Neural progenitor cell (in vitro differentiated cells): ENCODE measurements at regions not wholly inside any gene's neighbourhood (a gene's known extent, or its start where the extent isn't known, plus 50 kb on each side); places are given as distances from the start of the nearest gene placed in this dataset.

Source experiments
- DNase-seq: peaks from one replicate; pipeline ENCODE4 v3.0.0-alpha.2; 2016; ENCODE audit warnings: low spot score
- H2AFZ ChIP-seq: fragments of 200-600 bp; sonication (generic); replicated peaks from 2 replicates; pipeline ENCODE4 v1.6.1; 2016; ENCODE audit warnings: antibody characterized with exemption
- H3F3A ChIP-seq: fragments of 200-600 bp; sonication (generic); 2 replicates; pipeline ENCODE4 v1.6.1; 2016; ENCODE audit warnings: antibody characterized with exemption, low read depth
- H3K27ac ChIP-seq: fragments of 200-600 bp; sonication (generic); 2 replicates; pipeline ENCODE4 v1.5.1; 2016; ENCODE audit warnings: mild to moderate bottlenecking
- H3K27me3 ChIP-seq: fragments of 200-600 bp; sonication (generic); 2 replicates; pipeline ENCODE4 v1.6.1; 2016; ENCODE audit warnings: mild to moderate bottlenecking, moderate library complexity
- H3K36me3 ChIP-seq: fragments of 200-600 bp; sonication (generic); 2 replicates; pipeline ENCODE4 v1.5.1; 2016
- H3K4me1 ChIP-seq: fragments of 200-600 bp; sonication (generic); 2 replicates; pipeline ENCODE4 v1.6.1; 2016; ENCODE audit warnings: mixed run types
- H3K4me2 ChIP-seq: fragments of 200-600 bp; sonication (generic); 2 replicates; pipeline ENCODE4 v1.6.1; 2016
- H3K4me3 ChIP-seq: fragments of 200-600 bp; sonication (generic); 2 replicates; pipeline ENCODE4 v1.5.1; 2016
- H3K79me2 ChIP-seq: fragments of 200-600 bp; sonication (generic); 2 replicates; pipeline ENCODE4 v1.6.1; 2016; ENCODE audit warnings: low read depth
- H3K9ac ChIP-seq: fragments of 200-600 bp; sonication (generic); 2 replicates; pipeline ENCODE4 v1.6.1; 2016
- H3K9me3 ChIP-seq: fragments of 200-600 bp; sonication (generic); 2 replicates; pipeline ENCODE4 v1.5.1; 2016; ENCODE audit warnings: low read depth
- H4K20me1 ChIP-seq: fragments of 200-600 bp; sonication (generic); 2 replicates; pipeline ENCODE4 v1.6.1; 2016; ENCODE audit warnings: low read depth
- H3K27ac Mint-ChIP-seq: 3 replicates; pipeline ENCODE4 v1.8.0; 2021; ENCODE audit warnings: mixed read lengths
- H3K27me3 Mint-ChIP-seq: 2 replicates; pipeline ENCODE4 v1.8.0; 2022; ENCODE audit warnings: low read depth, mild to moderate bottlenecking, inconsistent platforms, moderate library complexity, mixed read lengths; ENCODE audit not compliant: insufficient read depth
- H3K36me3 Mint-ChIP-seq: 3 replicates; pipeline ENCODE4 v1.8.0; 2021; ENCODE audit warnings: mixed read lengths
- H3K4me1 Mint-ChIP-seq: 3 replicates; pipeline ENCODE4 v1.8.0; 2021; ENCODE audit warnings: mixed read lengths
- H3K4me3 Mint-ChIP-seq: 3 replicates; pipeline ENCODE4 v1.8.0; 2021; ENCODE audit warnings: mild to moderate bottlenecking, moderate library complexity, mixed read lengths
- H3K9me3 Mint-ChIP-seq: 3 replicates; pipeline ENCODE4 v1.8.0; 2020; ENCODE audit warnings: mixed read lengths
- CTCF ChIP-seq: fragments of 200-600 bp; sonication (generic); IDR thresholded peaks from 2 replicates; pipeline ENCODE4 v1.5.1; 2017; ENCODE audit warnings: antibody characterized with exemption, mild to moderate bottlenecking
- EZH2 ChIP-seq: fragments of 200-600 bp; sonication (generic); IDR thresholded peaks from 2 replicates; pipeline ENCODE4 v1.6.1; 2017; ENCODE audit warnings: antibody characterized with exemption, mild to moderate bottlenecking, moderate library complexity
- EZH2phosphoT487 ChIP-seq: fragments of 200-600 bp; sonication (generic); IDR thresholded peaks from 2 replicates; pipeline ENCODE4 v1.6.1; 2017; ENCODE audit warnings: antibody characterized with exemption

DNA sequence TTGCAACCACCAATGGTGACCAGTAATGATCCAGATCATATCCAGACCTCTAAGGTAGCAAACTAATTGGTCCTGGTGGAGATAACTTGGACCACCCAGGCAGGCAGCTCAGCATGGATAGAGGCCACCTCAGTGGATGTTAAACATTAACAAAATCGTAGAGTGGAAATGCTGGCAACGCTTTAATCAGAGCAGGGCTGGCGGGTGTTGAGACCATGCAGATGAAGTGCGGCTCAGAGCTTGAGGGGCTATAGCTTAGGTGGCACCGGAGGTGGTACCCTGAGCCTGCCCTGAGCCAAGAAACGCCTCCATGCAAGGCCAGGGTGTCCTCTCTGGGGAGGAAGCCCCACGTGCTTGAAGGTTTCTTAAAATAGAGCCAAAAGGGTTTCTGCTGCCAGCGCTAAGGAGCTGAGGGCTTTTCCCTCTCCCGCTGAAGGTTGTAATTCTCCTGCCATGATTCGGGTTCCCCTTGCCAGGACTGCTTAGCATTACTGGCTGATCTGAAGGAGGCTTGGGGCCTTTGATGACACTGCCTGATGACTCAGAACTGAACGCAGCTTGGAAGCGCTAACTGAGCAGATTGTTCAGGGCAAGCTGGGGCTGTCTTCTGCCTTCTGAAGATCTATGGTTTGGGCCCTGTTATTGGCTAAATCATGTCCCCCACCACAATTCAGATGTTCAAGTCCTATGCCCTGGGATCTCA lies 177.8 kb upstream of the ATP6AP2 start:
- Mint-ChIP-seq H3K27ac (no peak overlapping the region), H3K4me1 (peaks cover 11% of the 10 kb centered on the region)
- DNase-seq = no peak

DNA sequence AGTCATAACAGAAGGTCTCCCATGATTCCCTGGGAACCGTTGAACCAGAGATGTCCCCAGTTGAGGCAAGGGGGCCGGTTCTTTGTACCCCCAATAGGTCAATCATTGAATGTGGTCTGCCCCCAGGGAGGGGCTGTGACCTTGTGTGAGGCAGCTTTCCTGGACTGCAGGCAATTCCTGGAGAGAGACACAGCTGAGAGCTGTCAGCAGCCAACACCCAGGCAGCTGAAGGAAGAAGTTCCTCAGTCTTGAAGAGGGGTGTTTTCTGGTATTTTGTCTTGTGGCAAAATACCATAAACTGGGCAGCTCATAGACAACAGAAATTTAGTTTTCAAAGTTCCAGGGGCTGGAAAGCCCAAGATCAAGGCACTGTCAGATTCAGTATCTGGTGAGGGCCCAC lies 185.7 kb upstream of the ATP6AP2 start:
- Histone ChIP-seq H3K9me3 (no peaks in the 10 kb centered on the region), H3K4me2 (no peak overlapping the region), H2AFZ (no peak overlapping the region), H3K27me3 (no peaks in the 10 kb centered on the region), H4K20me1 (no peaks in the 10 kb centered on the region), H3K36me3 (no peaks in the 10 kb centered on the region), H3F3A (no peaks in the 10 kb centered on the region), H3K79me2 (no peaks in the 10 kb centered on the region), H3K9ac (no peak overlapping the region), H3K4me1 (no peaks in the 10 kb centered on the region), H3K27ac (no peak overlapping the region), H3K4me3 (no peak overlapping the region)
- H3K4me3 Mint-ChIP-seq = no peak overlapping the region
- TF ChIP-seq EZH2phosphoT487 = no peak
- no peak for TF ChIP-seq CTCF
- TF ChIP-seq EZH2 = no peak
- no peaks in the 10 kb centered on the region for H3K4me1 Mint-ChIP-seq
- DNase-seq = no peak
- peaks cover 7% of the 10 kb centered on the region for H3K27me3 Mint-ChIP-seq
- H3K36me3 Mint-ChIP-seq = no peaks in the 10 kb centered on the region
- peaks cover 19% of the 10 kb centered on the region for H3K9me3 Mint-ChIP-seq
- H3K27ac Mint-ChIP-seq = no peak overlapping the region

More for the DNA sequence above, 177.8 kb upstream of the ATP6AP2 start:
- Histone ChIP-seq H3K4me2 (no peak overlapping the region), H3K36me3 (no peaks in the 10 kb centered on the region), H3K27ac (no peak overlapping the region), H3K9ac (no peak overlapping the region), H3K4me1 (peaks cover 5% of the 10 kb centered on the region), H2AFZ (no peak overlapping the region), H3K79me2 (no peaks in the 10 kb centered on the region), H3K27me3 (no peaks in the 10 kb centered on the region), H3K9me3 (no peaks in the 10 kb centered on the region), H3F3A (no peaks in the 10 kb centered on the region), H4K20me1 (no peaks in the 10 kb centered on the region), H3K4me3 (no peak overlapping the region)
- H3K9me3 Mint-ChIP-seq = peaks cover 10% of the 10 kb centered on the region
- H3K36me3 Mint-ChIP-seq = no peaks in the 10 kb centered on the region
- TF ChIP-seq EZH2 = no peak
- TF ChIP-seq EZH2phosphoT487 = no peak
- no peak for TF ChIP-seq CTCF
- H3K4me3 Mint-ChIP-seq = no peak overlapping the region
- peaks cover 7% of the 10 kb centered on the region for H3K27me3 Mint-ChIP-seq

DNA sequence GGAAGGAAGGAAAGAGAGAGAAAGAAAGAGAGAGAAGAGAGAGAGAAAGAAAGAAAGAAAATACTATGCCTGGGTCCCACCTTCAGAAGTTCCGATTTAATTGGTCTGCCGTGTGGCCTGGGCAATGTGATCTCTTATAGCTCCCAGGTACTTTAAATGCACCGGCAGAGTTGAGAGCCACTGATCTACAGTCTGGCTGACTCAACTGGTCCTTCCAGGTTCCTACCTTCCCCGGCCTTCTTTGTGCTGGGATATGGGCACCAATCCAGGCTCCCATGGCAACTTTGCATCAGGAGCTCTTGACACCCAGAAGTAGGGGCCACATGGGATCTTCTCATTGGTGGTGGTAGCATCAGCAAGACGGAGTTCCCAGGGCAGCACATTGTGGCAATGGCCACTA lies 186.5 kb upstream of the ATP6AP2 start:
- no peak overlapping the region for H3K4me3 Mint-ChIP-seq
- Histone ChIP-seq H2AFZ (no peak overlapping the region), H3K27me3 (no peaks in the 10 kb centered on the region), H4K20me1 (no peaks in the 10 kb centered on the region), H3K4me2 (no peak overlapping the region), H3K4me1 (no peaks in the 10 kb centered on the region), H3K4me3 (no peak overlapping the region), H3K9ac (no peak overlapping the region), H3K27ac (no peak overlapping the region), H3F3A (no peaks in the 10 kb centered on the region), H3K36me3 (no peaks in the 10 kb centered on the region), H3K9me3 (no peaks in the 10 kb centered on the region), H3K79me2 (no peaks in the 10 kb centered on the region)
- peaks cover 15% of the 10 kb centered on the region for H3K9me3 Mint-ChIP-seq
- H3K27ac Mint-ChIP-seq = no peak overlapping the region
- no peak for TF ChIP-seq EZH2
- TF ChIP-seq EZH2phosphoT487 = no peak
- TF ChIP-seq CTCF = no peak
- peaks cover 7% of the 10 kb centered on the region for H3K27me3 Mint-ChIP-seq
- H3K36me3 Mint-ChIP-seq = no peaks in the 10 kb centered on the region
- no peak for DNase-seq
- no peaks in the 10 kb centered on the region for H3K4me1 Mint-ChIP-seq
